HG03045 (cell line): ENCODE measurements at regions not wholly inside any gene's neighbourhood (a gene's known extent, or its start where the extent isn't known, plus 50 kb on each side); places are given as distances from the start of the nearest gene placed in this dataset.
"Not testable (repeated sequence)": the region's sequence is repeated elsewhere in the genome, so short reads cannot be mapped to it uniquely, and the experiment has no call there.

Source experiments
- ATAC-seq: cut with Tn5 transposase; IDR thresholded peaks from one replicate; pipeline ENCODE4 v1.9.1; 2021; ENCODE audit warnings: mild to moderate bottlenecking, moderate library complexity; ENCODE audit not compliant: unreplicated experiment

DNA sequence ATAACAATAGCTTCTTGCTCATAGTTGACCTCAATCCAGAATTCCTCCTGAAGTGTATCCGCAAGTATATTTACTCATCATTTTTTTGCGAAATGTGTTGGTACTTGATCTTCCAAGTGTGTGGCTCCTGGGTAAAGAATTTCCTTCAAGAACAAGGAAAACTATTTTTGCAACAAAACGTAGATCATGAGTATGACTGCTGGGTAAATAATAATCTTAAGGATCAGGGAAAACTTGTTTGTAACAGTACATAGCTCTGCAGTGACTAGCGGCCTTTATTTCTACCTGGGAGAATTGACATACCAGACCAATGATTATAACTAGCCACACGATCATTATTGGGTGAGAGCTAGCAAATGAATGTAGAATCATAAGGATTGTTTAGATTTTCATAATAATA is 1311.7 kb downstream of the ARAP2 start:
- ATAC-seq: no peak

- ATAC-seq: no peak
Observed at GRCh38 chr4:34935739-34936138, 1308.6 kb downstream of the ARAP2 start.

DNA sequence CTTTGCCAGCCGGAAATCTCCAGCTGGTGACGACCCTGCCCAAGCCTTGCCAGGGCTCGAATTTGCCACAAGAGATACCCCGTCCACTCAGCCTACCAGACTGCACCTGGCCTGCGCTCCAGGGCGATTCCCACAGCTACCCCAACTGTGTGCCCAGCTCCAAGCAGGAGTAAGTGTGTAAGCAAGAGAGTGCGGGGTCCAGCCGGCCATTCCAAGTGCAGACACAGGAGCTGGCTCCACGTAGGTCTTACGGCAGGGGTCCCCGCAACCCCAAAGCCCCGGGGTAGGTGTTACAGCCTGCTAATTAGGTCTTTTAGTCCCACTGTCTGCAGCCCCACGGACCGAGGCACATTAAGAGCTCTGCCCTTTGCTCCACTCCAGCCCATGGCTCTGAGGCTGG is 1305.2 kb downstream of the ARAP2 start:
- ATAC-seq: no peak

DNA sequence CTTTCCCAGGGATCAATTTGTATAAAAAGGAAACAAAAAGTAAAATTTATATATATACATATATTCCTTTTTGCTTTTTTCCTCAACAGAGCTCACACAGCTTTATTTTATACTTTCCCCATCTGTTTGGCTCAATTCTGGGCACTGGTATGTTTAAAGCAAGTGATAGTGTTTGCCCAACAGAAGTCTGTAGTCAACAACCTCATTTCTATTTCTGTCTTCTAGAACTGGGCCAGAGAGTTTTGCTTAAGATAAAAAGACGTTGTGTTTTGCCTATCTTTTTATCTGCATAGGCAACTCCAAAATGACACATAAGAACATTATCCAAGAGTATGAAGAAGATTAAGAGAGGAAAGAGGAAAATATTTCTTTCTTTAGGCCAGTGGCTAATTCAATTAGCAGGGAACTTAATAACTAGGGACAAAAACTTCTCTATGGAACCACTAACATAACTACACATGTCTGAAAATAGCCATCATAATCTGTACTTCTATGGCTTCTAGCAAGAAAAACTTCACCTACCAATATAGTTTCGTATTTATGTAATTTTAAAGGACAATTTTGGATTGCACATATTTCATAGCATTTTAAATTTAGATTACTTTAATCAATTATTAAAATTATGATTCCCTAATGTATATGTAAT is 1300.5 kb downstream of the ARAP2 start:
- no peak for ATAC-seq

DNA sequence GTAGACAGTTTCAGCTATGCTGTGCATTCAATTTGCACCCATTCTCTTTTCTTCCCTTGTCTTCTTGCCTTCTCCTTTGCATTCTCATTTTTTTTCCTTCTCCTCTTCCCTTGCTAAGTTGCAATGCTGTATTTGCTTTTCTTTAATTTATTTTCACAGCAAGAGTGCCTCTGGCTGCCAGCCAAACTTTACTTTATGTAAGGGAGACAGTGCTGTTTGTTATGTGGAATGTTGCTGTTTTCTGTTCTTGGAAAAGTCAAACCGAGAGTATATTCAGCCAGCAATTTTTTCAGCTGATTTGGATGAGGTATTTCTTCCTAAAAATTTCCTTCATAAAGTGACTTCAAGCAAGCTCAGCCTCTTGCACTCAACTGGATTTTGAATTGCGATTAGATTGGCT is 1293.4 kb downstream of the ARAP2 start:
- ATAC-seq: no peak

DNA sequence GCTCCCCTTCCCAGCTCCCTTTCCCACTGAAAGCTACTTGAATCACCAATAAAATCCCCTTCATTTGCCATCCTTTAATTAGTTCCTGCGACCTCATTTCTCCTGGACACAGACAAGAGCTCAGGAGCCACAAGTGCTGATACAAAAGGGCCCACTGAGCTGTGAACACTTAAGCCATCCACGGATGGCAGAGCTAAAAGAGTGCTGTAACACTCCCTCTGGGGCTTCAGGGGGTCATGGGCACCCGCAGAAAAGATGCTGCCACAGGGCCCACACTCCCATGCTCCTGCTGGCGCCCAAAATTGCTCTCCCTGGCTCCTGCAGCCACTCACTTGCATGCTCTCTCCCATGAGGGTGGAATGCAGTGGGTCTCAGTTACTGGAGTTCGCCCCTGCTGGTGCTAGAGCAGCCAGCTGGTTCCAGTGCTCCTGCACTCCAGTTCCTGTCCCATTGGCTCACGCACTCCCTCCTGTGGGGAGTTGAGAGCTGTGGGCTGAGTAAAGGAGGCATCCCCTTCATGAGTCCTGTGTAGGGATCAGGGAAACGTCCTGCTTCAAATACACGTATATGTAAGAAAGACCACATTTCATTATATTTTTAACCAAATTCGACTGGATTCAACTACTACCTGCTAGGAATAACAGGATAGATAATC is 1291.0 kb downstream of the ARAP2 start:
- no peak for ATAC-seq

DNA sequence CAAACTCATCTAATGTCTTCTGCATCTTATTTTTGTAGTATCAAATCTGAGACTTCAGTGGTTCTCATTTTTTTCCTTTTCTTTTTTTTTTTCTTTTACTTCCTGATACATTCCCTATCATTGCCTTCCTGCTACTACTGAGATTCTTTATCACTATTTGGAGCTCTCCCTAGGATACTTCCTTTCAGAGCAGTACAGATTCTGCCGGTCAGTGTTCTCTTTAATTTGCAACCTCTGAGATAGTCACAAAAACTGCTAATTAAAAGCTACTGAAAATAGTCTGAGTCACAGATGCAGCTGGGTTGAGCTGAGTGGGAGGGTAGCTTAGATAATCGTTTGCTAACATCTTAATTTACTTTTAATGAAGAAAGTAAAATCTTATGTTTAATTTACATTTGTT is 1279.7 kb downstream of the ARAP2 start:
- ATAC-seq: no peak

DNA sequence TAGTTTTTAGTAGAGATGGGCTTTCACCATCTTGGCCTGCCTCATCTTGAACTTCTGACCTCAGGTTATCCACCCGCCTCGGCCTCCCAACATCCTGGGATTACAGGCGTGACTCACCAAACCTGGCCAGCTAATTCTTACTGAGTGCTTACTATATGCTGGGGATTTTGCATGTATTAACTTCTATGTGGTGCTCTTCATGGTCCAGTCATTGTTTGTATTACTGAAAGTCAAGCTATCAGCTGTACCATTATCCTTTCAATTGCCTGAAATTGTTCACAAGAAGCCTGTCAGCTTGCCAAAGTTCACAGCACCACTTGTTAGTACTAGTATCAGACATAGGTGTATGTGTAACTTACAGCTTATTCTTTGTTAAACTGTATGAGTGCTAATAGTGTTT is 1272.1 kb downstream of the ARAP2 start:
- ATAC-seq: no peak

DNA sequence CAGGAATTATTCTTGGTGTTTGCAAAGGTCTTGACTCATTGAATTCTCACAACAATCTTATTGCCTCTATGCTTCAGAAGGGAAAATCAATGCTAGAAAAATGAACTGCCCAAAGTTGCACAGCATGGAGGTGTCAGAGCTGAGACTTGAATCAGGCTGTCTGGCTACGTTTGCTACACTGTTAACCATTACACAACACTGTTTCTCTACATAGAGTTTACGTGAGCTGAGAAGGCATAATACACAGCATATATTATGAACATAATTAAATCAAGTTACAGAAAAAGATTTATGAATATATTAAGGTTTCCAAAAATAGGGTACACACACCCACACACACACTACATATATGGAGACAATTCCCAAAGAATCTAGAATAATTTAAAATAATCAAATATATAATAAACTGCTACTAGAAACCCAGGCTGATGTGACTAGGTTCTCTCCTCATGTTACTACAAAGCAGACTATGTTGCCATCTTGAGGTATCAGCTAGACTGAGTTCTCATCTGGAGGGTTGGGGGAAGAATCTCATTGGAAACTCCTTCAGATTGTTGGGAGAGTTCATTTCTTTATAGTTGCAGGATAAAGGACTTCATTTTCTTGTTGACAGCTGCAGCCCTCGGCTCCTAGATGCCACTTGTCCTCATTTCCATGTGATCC is 1270.5 kb downstream of the ARAP2 start:
- ATAC-seq: no peak

GRCh38 chr4:34974313-34974680 is 1270.0 kb downstream of the ARAP2 start:
- ATAC-seq: no peak

DNA sequence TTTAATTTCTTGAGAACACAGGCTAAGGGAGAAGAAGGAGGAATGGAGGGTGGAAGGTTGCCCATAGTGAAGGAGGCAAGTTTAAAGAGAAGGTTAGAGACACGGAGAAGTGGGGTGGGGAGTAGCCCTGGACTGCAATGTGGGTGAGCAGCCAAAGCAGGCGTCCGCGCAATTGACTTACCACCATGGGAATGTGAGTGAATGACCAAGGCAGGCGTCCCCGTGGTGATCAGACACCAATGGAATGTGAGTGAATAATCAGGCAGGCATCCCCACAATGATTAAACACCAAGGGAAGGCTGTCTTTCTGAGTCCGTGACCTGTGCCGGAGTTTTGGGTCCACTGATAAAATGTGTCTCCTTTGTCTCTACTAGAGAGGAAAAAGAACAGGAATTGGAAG is 1223.1 kb downstream of the ARAP2 start:
- ATAC-seq: not testable (repeated sequence)

GRCh38 chr4:35025152-35025834 is 1219.0 kb downstream of the ARAP2 start:
- no peak for ATAC-seq

GRCh38 chr4:35038079-35038805 is 1206.1 kb downstream of the ARAP2 start:
- ATAC-seq: no peak

DNA sequence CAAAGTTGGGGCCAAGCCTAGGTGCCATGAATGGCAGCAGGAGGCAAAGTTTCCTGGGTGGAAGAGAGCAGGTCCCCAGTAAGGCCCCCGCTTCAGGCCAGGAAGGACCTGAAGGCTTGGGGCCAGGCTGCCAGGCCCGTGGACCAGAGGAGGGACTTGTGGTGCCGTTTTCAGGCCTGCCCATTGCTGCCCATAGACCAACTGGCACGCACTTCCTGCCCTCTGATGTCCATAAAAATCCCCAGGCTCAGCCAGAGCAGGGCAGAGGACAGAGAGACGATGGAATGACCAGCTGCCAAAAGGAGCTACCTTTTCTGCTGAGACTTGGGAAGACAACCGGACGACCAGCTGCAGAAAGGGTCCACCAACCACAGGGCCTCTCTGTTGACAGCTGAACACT is 1205.5 kb downstream of the ARAP2 start:
- no peak for ATAC-seq

DNA sequence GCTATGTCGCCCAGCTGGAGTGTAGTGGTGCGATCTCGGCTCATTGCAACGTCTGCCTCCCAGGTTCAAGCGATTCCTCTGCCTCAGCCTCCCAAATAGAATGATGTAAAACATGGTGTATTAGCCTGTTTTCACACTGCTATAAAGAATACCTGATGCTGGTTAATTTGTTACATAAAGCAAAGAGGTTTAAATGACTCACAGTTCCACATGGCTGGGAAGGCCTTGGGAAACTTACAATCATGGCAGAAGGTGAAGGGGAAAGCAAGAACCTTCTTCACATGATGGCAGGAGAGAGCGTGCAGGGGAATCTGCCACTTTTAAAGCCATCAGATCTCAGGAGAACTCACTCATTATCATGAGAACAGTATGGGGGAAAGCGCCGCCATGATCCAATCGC is 1191.8 kb downstream of the ARAP2 start:
- no peak for ATAC-seq

GRCh38 chr4:35063031-35063570 is 1181.2 kb downstream of the ARAP2 start:
- no peak for ATAC-seq

DNA sequence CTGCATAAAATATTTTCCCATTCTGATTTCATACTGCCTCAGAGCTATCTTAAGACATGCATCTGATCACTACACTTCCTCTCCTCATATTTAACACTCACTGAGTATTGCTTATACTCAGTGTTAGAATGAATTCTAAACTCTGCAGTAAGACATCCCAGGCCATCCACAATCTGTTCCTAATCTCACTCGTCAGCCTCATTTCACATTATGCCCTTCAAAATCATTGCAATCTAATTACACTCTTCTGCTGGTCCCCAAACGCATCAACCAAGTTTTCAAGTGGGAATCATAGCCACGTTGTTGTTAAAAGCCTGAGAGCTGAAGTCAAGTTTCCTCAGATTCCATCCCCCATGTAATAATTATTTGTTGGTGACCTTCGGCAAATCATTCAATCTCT is 1177.9 kb downstream of the ARAP2 start:
- ATAC-seq: no peak

DNA sequence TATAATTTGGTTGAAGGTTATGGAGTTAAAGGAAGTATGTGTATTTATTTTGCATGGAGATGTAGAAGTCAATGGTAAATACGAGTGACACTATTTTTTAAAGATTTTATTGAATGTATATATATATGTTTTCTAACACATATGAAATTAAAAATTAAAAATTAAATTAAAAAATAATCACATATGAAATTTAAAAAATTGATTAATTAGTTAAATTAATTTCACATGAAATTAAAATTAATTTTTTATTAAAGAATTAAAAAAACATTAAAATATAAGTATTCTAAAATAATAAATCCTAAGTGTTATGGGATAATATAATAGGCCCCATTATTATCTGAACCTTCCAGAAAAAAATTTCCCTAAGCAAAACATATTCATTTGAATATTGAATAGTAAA is 1163.5 kb downstream of the ARAP2 start:
- ATAC-seq: no peak

- no peak for ATAC-seq
Observed at GRCh38 chr4:35087218-35087617, 1157.1 kb downstream of the ARAP2 start.

DNA sequence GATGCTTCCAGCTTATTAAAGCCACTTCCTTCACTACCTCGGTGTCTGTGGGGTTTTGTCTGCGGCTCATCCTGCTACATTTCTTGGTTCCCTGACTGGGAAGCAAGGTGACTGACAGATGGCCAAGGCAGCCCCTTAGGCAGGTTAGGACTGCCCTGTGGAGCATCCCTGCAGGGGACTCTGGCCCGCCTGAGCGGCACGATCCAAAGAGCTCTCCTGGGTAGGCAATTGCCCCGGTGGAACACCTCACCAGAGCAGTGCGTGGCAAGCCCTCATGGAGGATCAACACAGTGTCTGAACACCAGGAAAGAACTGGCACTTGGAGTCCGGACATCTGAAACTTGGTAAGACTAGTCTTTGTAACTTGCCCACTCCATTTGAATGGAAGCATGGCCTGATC is 1143.4 kb downstream of the ARAP2 start:
- ATAC-seq: no peak

DNA sequence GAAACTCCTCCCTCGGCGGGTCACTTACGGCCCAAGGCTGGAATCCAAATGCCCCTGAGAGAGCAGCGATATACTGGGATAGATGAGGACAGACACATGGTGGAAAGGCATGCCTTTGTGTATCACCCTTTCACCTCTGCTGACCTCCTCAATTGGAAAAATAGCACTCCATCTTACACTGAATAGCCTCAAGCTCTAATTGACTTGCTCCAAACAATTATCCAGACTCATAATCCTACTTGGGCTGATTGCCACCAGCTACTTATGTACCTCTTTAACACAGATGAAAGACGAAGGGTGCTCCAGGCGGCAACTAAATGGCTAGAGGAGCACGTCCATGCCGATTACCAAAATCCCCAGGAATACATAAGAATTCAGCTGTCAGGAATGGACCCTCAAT is 1142.2 kb downstream of the ARAP2 start:
- ATAC-seq: no peak
